ENCODE measurements at regions not wholly inside any gene's neighbourhood (a gene's known extent, or its start where the extent isn't known, plus 50 kb on each side); places are given as distances from the start of the nearest gene placed in this dataset.

GRCh38 chr7:49563693-49564378 is 209.6 kb upstream of the VWC2 start:
- no peaks in the 10 kb centered on the region for H3K36me3 ChIP-seq
- no peak overlapping the region for H3K27ac ChIP-seq
- H3K9me3 ChIP-seq, result no peaks in the 10 kb centered on the region
- H3K27me3 ChIP-seq, result no peaks in the 10 kb centered on the region
- intact Hi-C loops (cut with DNase I), result no loop called here
- H3K4me1 ChIP-seq, result no peaks in the 10 kb centered on the region
- DNase-seq, result no peak
- no peak for TF ChIP-seq CTCF (IDR thresholded peaks at IDR 0.05)
- H3K4me3 ChIP-seq, result no peak overlapping the region
- ATAC-seq, result peak; percentile 25

DNA sequence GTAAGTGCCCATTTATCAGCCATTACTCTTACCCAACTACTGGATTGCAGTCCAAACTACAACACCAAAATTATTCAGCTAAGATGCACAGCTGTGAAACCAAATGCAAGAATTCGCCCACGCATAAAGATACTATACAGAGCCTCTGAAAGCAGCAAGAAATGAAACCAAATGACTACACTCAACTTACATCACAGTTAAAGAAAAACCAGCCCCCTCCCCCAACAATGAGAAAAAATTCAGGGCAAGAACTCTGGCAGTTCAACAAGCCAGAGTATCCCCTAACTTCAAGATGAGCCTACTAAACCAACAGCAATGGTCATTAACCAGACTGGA is 209.1 kb upstream of the VWC2 start:
- H3K27ac ChIP-seq, result no peak overlapping the region
- no peak overlapping the region for H3K4me3 ChIP-seq
- H3K9me3 ChIP-seq, result no peaks in the 10 kb centered on the region
- H3K36me3 ChIP-seq, result no peaks in the 10 kb centered on the region
- intact Hi-C loops (cut with DNase I), result no loop called here
- DNase-seq (no peak), ATAC-seq (no peak)
- no peaks in the 10 kb centered on the region for H3K27me3 ChIP-seq
- no peaks in the 10 kb centered on the region for H3K4me1 ChIP-seq
- TF ChIP-seq CTCF (IDR thresholded peaks at IDR 0.05), result no peak

- Histone ChIP-seq H3K27me3 (no peaks in the 10 kb centered on the region), H3K4me3 (no peak overlapping the region), H3K36me3 (no peaks in the 10 kb centered on the region), H3K4me1 (no peaks in the 10 kb centered on the region), H3K9me3 (no peaks in the 10 kb centered on the region), H3K27ac (no peak overlapping the region)
- no peak for DNase-seq
- ATAC-seq, result no peak
- intact Hi-C loops (cut with DNase I), result no loop called here
- no peak for TF ChIP-seq CTCF (IDR thresholded peaks at IDR 0.05)
Observed at GRCh38 chr7:49577576-49577975, 195.9 kb upstream of the VWC2 start.

DNA sequence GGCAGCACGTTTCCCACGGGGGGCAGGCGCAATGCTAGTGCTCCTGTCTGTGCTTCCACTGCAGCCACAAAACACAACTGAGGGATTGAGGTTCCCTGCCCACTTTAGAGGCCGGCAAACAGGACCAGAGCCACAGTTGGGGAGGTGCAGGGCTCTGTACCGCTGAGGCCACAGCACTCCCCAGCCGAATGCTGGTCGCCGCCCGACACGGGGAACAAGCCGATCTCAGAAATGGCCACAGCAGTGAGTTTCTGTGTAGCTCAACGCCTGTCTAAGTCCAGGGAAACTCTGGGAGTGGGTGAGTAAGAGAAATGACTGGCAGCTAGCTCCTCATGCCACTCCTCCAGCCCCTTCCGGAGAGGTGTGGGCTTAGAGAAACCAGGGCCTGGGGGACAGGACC is 194.0 kb upstream of the VWC2 start:
- Histone ChIP-seq H3K9me3 (no peaks in the 10 kb centered on the region), H3K36me3 (no peaks in the 10 kb centered on the region), H3K27me3 (no peaks in the 10 kb centered on the region), H3K4me1 (no peaks in the 10 kb centered on the region), H3K27ac (no peak overlapping the region), H3K4me3 (no peak overlapping the region)
- ATAC-seq (no peak), DNase-seq (no peak)
- no peak for TF ChIP-seq CTCF (IDR thresholded peaks at IDR 0.05)
- intact Hi-C loops (cut with DNase I), result no loop called here

DNA sequence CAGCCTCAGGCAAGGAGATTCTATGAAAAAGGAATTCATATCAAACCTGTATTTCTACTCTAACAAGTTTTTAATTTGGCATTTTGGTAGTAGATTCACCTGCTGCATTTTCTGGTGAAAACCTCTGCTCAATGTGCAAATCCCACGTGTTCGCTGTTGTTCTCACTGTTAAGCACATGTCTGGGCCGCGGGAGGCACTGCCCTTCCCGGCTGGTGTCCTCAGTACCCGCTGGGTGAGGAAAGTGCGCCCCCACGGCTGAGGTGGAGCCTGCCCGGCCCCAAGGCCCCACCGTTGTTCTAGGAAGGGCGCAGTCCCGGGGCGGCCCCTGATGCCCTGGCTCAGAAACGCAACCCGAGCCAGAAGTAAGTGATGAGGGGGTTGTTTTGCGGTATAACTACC is 193.4 kb upstream of the VWC2 start:
- Histone ChIP-seq H3K27me3 (no peaks in the 10 kb centered on the region), H3K4me1 (no peaks in the 10 kb centered on the region), H3K27ac (no peak overlapping the region), H3K9me3 (no peaks in the 10 kb centered on the region), H3K36me3 (no peaks in the 10 kb centered on the region), H3K4me3 (no peak overlapping the region)
- peak; percentile 30 for ATAC-seq
- DNase-seq, result no peak
- intact Hi-C loops (cut with DNase I), result no loop called here
- no peak for TF ChIP-seq CTCF (IDR thresholded peaks at IDR 0.05)

DNA sequence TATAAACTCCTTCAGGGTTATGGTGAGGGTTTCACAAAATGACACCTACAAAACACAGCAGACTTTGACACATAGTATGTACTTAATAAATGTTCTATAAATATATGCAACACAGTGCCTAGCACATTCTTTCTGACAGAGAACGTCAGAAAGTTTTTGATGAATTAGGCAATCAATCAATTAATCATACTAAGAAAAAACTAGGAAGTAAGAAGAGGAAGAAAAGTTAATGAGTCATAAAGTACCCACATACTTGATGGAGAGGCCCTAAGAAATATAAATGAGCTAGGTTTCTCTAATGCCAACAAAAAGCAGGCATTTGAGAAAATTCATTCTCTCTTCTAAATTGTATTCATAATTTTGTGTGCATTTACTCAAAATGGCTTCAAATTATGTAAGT is 192.7 kb upstream of the VWC2 start:
- Histone ChIP-seq H3K4me1 (no peaks in the 10 kb centered on the region), H3K27me3 (no peaks in the 10 kb centered on the region), H3K27ac (no peak overlapping the region), H3K4me3 (no peak overlapping the region), H3K36me3 (no peaks in the 10 kb centered on the region), H3K9me3 (no peaks in the 10 kb centered on the region)
- no peak for TF ChIP-seq CTCF (IDR thresholded peaks at IDR 0.05)
- no peak for ATAC-seq
- intact Hi-C loops (cut with DNase I), result no loop called here
- no peak for DNase-seq

All from upper lobe of right lung (tissue), 1 donor.